Ovary (tissue), 7 donors: ENCODE measurements at regions not wholly inside any gene's neighbourhood (a gene's known extent, or its start where the extent isn't known, plus 50 kb on each side); places are given as distances from the start of the nearest gene placed in this dataset.

Source experiments
- DNase-seq, 5 donors: peaks; one replicate each; pipeline ENCODE4 v3.0.0-alpha.2; 2019 to 2020
- H3K27ac ChIP-seq, 2 donors: fragments of 200-600 bp; one replicate each; pipeline versions ENCODE4 v1.5.1 to v1.8.0; 2019 to 2022
- H3K27me3 ChIP-seq: fragments of 200-600 bp; one replicate; pipeline ENCODE4 v1.8.0; 2022
- H3K36me3 ChIP-seq: fragments of 200-600 bp; sonication (generic); one replicate; pipeline ENCODE4 v1.5.1; 2019
- H3K4me1 ChIP-seq: one replicate; pipeline ENCODE4 v1.8.1; 2013; ENCODE audit warnings: mild to moderate bottlenecking, moderate library complexity; ENCODE audit not compliant: insufficient read depth
- H3K4me3 ChIP-seq: fragments of 200-600 bp; sonication (generic); one replicate; pipeline ENCODE4 v1.5.1; 2017
- H3K9me3 ChIP-seq, 2 donors: fragments of 200-600 bp in 1 of 2; sonication (generic) in 1 of 2; one replicate each; pipeline versions ENCODE4 v1.5.1 to v1.8.1; 2013 to 2019; ENCODE audit warnings: mild to moderate bottlenecking in 1 of 2, moderate library complexity in 1 of 2
- CTCF ChIP-seq, 3 donors: fragments of 450-650 bp in 2 of 3; fragments of 200-600 bp in 1 of 3; IDR thresholded peaks; one replicate each; pipeline versions ENCODE4 v1.5.1 to v1.8.0; 2016 to 2022; ENCODE audit warnings: antibody characterized with exemption in 3 of 3, mild to moderate bottlenecking in 1 of 3
- EP300 ChIP-seq: sonication (generic); formaldehyde crosslinking; IDR thresholded peaks from one replicate; pipeline ENCODE4 v1.6.1; 2017; ENCODE audit warnings: antibody characterized with exemption
- POLR2A ChIP-seq: fragments of 450-650 bp; IDR thresholded peaks from one replicate; pipeline ENCODE4 v1.6.1; 2017; ENCODE audit warnings: antibody characterized with exemption, mild to moderate bottlenecking, moderate library complexity
- WGBS, 3 donors: extraction: QIAGEN DNeasy Blood & Tissue Kit in 1 of 3; methylation state at CpG; one replicate each; pipeline versions ENCODE4 v1.1.5 to v1.1.7; 2013 to 2017; 5-methylcytosine and 5-hydroxymethylcytosine counted together
- intact Hi-C, 4 donors: fragments of 100-400 bp; cut with DNase I; formaldehyde crosslinking; loops; one replicate each; pipeline versions ENCODE4 v1.11.0 to v1.15.1; 2022 to 2023
- donor health status: DM: no; HTN: no; CAD: no; lungs with moderate emphysema.
- donor health status: DM: no; HTN: no; CAD: no.
- donor health status: Bipolar disorder and iron deficiency.
- donor health status: DM: no; HTN: no; CAD: no.
- donor health status: DM: yes; HTN: yes; CAD: no.

GRCh38 chr5:15440434-15440833 is 59.5 kb upstream of the FBXL7 start:
- Histone ChIP-seq H3K27me3 (no peaks in the 10 kb centered on the region), H3K9me3 (no peaks in the 10 kb centered on the region), H3K4me1 (no peaks in the 10 kb centered on the region), H3K36me3 (no peaks in the 10 kb centered on the region), H3K4me3 (no peak overlapping the region), H3K27ac (no peak overlapping the region)
- intact Hi-C loops, result no loop called here
- 49 to 50% (median 50%) methylated on average over 5 of the region's 5 CpGs for WGBS, 3 donors
- TF ChIP-seq POLR2A (no peak), EP300 (no peak), CTCF (IDR thresholded peaks at IDR 0.05) (no peak)
- no peak for DNase-seq

- H3K27me3 ChIP-seq, result no peaks in the 10 kb centered on the region
- TF ChIP-seq POLR2A (no peak), EP300 (no peak), CTCF (IDR thresholded peaks at IDR 0.05) (no peak)
- intact Hi-C loops, result no loop called here
- H3K4me1 ChIP-seq, result no peaks in the 10 kb centered on the region
- no peaks in the 10 kb centered on the region for H3K36me3 ChIP-seq
- H3K27ac ChIP-seq, result no peak overlapping the region
- no peak for DNase-seq
- WGBS, 3 donors, result 11 to 26% (median 18%) methylated on average over 1 of the region's 1 CpG
- H3K4me3 ChIP-seq, result no peak overlapping the region
- H3K9me3 ChIP-seq, result no peaks in the 10 kb centered on the region
Measured at GRCh38 chr5:15439801-15440200, 60.2 kb upstream of the FBXL7 start.

GRCh38 chr5:15433709-15434108 is 66.3 kb upstream of the FBXL7 start:
- no peak for TF ChIP-seq POLR2A
- no peak for TF ChIP-seq CTCF (IDR thresholded peaks at IDR 0.05)
- no peak for TF ChIP-seq EP300
- 71 to 82% (median 76%) methylated on average over 3 of the region's 3 CpGs for WGBS, 3 donors

GRCh38 chr5:15431923-15432322 is 68.1 kb upstream of the FBXL7 start:
- Histone ChIP-seq H3K27ac (no peak overlapping the region), H3K27me3 (no peaks in the 10 kb centered on the region), H3K4me3 (no peak overlapping the region), H3K4me1 (no peaks in the 10 kb centered on the region), H3K36me3 (no peaks in the 10 kb centered on the region), H3K9me3 (no peaks in the 10 kb centered on the region)
- WGBS, 3 donors, result 82 to 88% (median 82%) methylated on average over 3 of the region's 3 CpGs
- no peak for DNase-seq
- TF ChIP-seq EP300, result no peak
- no peak for TF ChIP-seq POLR2A
- TF ChIP-seq CTCF (IDR thresholded peaks at IDR 0.05), result no peak
- intact Hi-C loops, result no loop called here

More at GRCh38 chr5:15433709-15434108, 66.3 kb upstream of the FBXL7 start:
- no peaks in the 10 kb centered on the region for H3K27me3 ChIP-seq
- H3K4me1 ChIP-seq, result no peaks in the 10 kb centered on the region
- H3K27ac ChIP-seq, result no peak overlapping the region
- intact Hi-C loops, result no loop called here
- H3K4me3 ChIP-seq, result no peak overlapping the region
- H3K9me3 ChIP-seq, result no peaks in the 10 kb centered on the region
- H3K36me3 ChIP-seq, result no peaks in the 10 kb centered on the region
- DNase-seq, result no peak

GRCh38 chr5:15425766-15426165 is 74.2 kb upstream of the FBXL7 start:
- peaks cover 3% of the 10 kb centered on the region for H3K4me1 ChIP-seq
- intact Hi-C loops, result no loop called here
- H3K9me3 ChIP-seq, result no peaks in the 10 kb centered on the region
- H3K36me3 ChIP-seq, result no peaks in the 10 kb centered on the region
- DNase-seq, result no peak
- H3K27ac ChIP-seq, result no peak overlapping the region
- H3K4me3 ChIP-seq, result peak overlapping the region; percentile 18
- no peak for TF ChIP-seq EP300
- TF ChIP-seq POLR2A, result no peak
- TF ChIP-seq CTCF (IDR thresholded peaks at IDR 0.05), result no peak
- no peaks in the 10 kb centered on the region for H3K27me3 ChIP-seq
- WGBS, 3 donors, result 2 to 4% (median 4%) methylated on average over 6 of the region's 6 CpGs
